Activated CD8-positive, alpha-beta memory T cell treated with anti-CD3 and anti-CD28 coated beads, Interleukin-2, amount 50 U/mL, for 24 hours (primary cell): ENCODE measurements at regions not wholly inside any gene's neighbourhood (a gene's known extent, or its start where the extent isn't known, plus 50 kb on each side); places are given as distances from the start of the nearest gene placed in this dataset.

Source experiments
- DNase-seq: peaks from one replicate; pipeline ENCODE4 v3.0.0-alpha.2; 2020; ENCODE audit errors: extremely low read depth

GRCh38 chr16:87552072-87552718 is 50.1 kb upstream of the JPH3 start:
- no peak for DNase-seq

- DNase-seq = no peak
Observed at GRCh38 chr16:87551487-87551886, 50.8 kb upstream of the JPH3 start.

DNA sequence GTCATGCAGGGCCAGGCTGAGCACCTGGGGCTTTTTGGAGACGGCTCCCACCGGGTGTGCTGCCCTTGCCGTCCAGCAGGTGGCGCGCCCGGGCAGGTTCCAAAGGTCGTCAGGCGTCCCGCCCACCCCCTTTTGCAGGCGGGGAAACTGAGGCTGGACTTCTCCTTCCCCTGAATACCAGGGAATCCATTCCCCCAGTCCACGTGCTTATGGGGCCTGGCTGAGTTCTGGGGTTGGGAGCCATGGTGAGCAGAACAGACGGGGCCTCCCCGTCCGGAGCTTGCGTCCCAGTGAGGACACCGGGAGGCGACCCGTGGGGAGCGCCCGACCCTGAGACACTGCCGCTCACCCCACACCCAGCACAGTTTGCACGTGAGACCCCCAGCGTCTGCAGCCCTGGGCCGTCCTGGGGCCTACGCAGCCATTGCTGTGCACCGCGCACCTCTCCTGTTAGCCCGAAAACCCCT is 51.8 kb upstream of the JPH3 start:
- DNase-seq = peak; percentile 10

- no peak for DNase-seq
Observed at GRCh38 chr16:87549627-87550494, 52.4 kb upstream of the JPH3 start.

DNA sequence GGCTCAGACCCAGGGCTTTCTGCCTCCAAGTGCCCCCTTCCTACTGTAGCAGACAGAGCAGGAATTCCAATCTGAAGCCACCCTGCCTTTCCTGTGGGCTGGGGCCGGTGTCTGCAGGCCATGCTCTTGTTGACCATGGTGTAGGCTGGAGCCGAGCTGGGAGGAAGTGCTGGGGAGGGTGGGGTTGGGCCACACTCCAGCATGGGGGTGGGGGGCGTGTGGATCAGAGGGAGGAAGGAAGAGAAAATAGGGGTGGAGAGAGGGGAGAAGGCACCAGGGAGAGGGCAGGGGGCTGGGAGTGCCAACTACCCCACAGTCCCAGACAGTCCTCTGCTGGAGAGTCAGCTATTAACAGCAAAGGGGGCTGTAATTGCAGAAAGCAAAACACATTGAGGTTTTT is 54.3 kb upstream of the JPH3 start:
- DNase-seq = no peak

DNA sequence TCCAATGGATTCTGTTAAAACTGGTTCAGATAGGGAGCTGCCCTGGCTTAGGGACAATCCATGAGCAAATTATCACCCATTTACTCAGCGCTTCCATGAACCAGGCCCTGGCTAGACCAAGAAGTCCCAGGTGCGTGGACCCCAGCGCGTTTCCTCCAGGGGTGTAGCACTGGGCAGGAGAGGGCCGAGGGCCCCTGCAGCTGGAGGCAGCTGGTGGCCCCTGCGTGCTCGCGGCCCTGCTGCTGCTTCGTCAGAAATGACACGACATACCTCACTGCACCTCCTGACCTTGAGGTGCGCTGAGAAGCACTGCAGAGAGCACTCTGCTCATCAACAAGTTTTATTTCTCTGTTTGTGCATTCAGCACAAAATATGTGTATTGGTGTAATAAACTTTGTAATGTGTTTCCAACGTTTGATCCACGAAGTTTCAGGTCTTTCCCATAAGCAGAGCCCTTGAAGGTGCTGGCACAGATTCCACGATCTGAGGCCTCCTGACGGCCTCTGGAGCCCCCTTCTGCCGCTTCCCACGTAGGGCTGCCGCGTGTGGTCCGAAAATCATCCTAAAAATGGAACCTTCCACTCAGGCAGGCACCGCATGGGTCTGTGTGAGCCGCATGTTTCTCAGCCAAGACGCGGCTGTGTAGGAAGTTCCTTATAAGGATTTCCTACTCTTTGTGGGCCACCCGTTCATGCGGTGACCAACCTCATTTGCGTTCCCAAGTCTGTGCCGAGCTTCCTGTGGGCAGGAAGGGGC is 50.8 kb upstream of the ZCCHC14 start:
- no peak for DNase-seq

DNA sequence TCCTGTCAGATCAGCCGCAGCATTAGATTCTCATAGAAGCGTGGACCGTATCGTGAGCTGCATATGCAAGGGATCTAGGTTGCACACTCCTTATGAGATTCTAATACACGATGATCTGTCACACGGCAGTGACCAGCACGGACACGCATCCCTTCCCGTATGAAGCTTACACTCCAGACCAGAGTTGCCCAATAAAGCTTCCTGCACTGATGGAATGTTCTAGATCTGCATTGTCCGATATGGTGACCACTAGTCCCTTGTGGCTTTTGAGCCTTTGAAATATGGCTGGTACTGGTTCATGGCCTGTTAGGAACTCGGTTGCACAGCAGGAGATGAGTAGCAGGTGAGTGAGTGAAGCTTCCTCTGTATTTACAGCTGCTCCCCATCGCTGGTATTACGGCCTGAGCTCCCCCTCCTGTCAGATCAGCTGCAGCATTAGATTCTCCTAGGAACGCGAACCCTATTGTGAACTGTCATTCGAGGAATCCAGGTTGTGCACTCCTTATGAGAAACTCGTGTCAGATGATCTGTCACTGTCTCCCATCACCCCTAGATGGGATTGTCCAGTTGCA is 49.8 kb upstream of the ZCCHC14 start:
- DNase-seq = no peak
